ENCODE measurements at regions not wholly inside any gene's neighbourhood (a gene's known extent, or its start where the extent isn't known, plus 50 kb on each side); places are given as distances from the start of the nearest gene placed in this dataset.

GRCh38 chr17:62884781-62885180 lies 76.7 kb upstream of the MARCHF10 start:
- H3K36me3 ChIP-seq, result no peaks in the 10 kb centered on the region
- no peak for TF ChIP-seq POLR2AphosphoS5 (IDR thresholded peaks at IDR 0.05)
- no peak for TF ChIP-seq POLR2A (IDR thresholded peaks at IDR 0.05)
- TF ChIP-seq CTCF (IDR thresholded peaks at IDR 0.05), result no peak
- no peaks in the 10 kb centered on the region for H3K4me1 ChIP-seq (replicated peaks)
- H3K27ac ChIP-seq, result no peak overlapping the region
- H3K4me3 ChIP-seq, result no peak overlapping the region
- intact Hi-C loops (cut with DNase I), result no loop called here
- no peaks in the 10 kb centered on the region for H3K9me3 ChIP-seq
- WGBS, result 83% methylated on average over 5 of the region's 5 CpGs
- H3K27me3 ChIP-seq (replicated peaks; ENCODE audit: insufficient read depth), result no peaks in the 10 kb centered on the region
- no peak for DNase-seq (ENCODE audit: low spot score)

GRCh38 chr17:62882878-62883277 lies 74.8 kb upstream of the MARCHF10 start:
- no peak for DNase-seq (ENCODE audit: low spot score)
- TF ChIP-seq POLR2AphosphoS5 (IDR thresholded peaks at IDR 0.05) (no peak), CTCF (IDR thresholded peaks at IDR 0.05) (no peak), POLR2A (IDR thresholded peaks at IDR 0.05) (no peak)
- intact Hi-C loops (cut with DNase I), result no loop called here
- no peaks in the 10 kb centered on the region for H3K4me1 ChIP-seq (replicated peaks)
- H3K9me3 ChIP-seq, result no peaks in the 10 kb centered on the region
- H3K36me3 ChIP-seq, result no peaks in the 10 kb centered on the region
- H3K27ac ChIP-seq, result no peak overlapping the region
- H3K27me3 ChIP-seq (replicated peaks; ENCODE audit: insufficient read depth), result no peaks in the 10 kb centered on the region
- H3K4me3 ChIP-seq, result no peak overlapping the region
- 66% methylated on average over 4 of the region's 4 CpGs for WGBS

GRCh38 chr17:62882284-62882683 lies 74.2 kb upstream of the MARCHF10 start:
- no peak overlapping the region for H3K4me3 ChIP-seq
- no peaks in the 10 kb centered on the region for H3K27me3 ChIP-seq (replicated peaks; ENCODE audit: insufficient read depth)
- H3K27ac ChIP-seq, result no peak overlapping the region
- intact Hi-C loops (cut with DNase I), result no loop called here
- no peaks in the 10 kb centered on the region for H3K36me3 ChIP-seq
- H3K9me3 ChIP-seq, result no peaks in the 10 kb centered on the region
- H3K4me1 ChIP-seq (replicated peaks), result no peaks in the 10 kb centered on the region
- WGBS, result 78% methylated on average over 7 of the region's 7 CpGs
- TF ChIP-seq POLR2AphosphoS5 (IDR thresholded peaks at IDR 0.05), result no peak
- TF ChIP-seq POLR2A (IDR thresholded peaks at IDR 0.05), result no peak
- TF ChIP-seq CTCF (IDR thresholded peaks at IDR 0.05), result no peak
- DNase-seq (ENCODE audit: low spot score), result no peak

GRCh38 chr17:62880120-62880519 lies 72.0 kb upstream of the MARCHF10 start:
- H3K4me3 ChIP-seq, result no peak overlapping the region
- no peaks in the 10 kb centered on the region for H3K27me3 ChIP-seq (replicated peaks; ENCODE audit: insufficient read depth)
- no peak overlapping the region for H3K27ac ChIP-seq
- no peaks in the 10 kb centered on the region for H3K4me1 ChIP-seq (replicated peaks)
- DNase-seq (ENCODE audit: low spot score), result no peak
- intact Hi-C loops (cut with DNase I), result no loop called here
- H3K9me3 ChIP-seq, result no peaks in the 10 kb centered on the region
- TF ChIP-seq POLR2A (IDR thresholded peaks at IDR 0.05), result no peak
- no peak for TF ChIP-seq CTCF (IDR thresholded peaks at IDR 0.05)
- TF ChIP-seq POLR2AphosphoS5 (IDR thresholded peaks at IDR 0.05), result no peak
- H3K36me3 ChIP-seq, result no peaks in the 10 kb centered on the region

GRCh38 chr17:62876673-62877405 lies 68.7 kb upstream of the MARCHF10 start:
- no peaks in the 10 kb centered on the region for H3K4me1 ChIP-seq (replicated peaks)
- intact Hi-C loops (cut with DNase I), result no loop called here
- H3K36me3 ChIP-seq, result no peaks in the 10 kb centered on the region
- H3K4me3 ChIP-seq, result no peak overlapping the region
- H3K27me3 ChIP-seq (replicated peaks; ENCODE audit: insufficient read depth), result no peaks in the 10 kb centered on the region
- WGBS, result 58% methylated on average over 2 of the region's 2 CpGs
- DNase-seq (ENCODE audit: low spot score), result no peak
- H3K9me3 ChIP-seq, result no peaks in the 10 kb centered on the region
- TF ChIP-seq POLR2AphosphoS5 (IDR thresholded peaks at IDR 0.05) (no peak), CTCF (IDR thresholded peaks at IDR 0.05) (no peak), POLR2A (IDR thresholded peaks at IDR 0.05) (no peak)
- H3K27ac ChIP-seq, result no peak overlapping the region
